HEK293 (cell line): ENCODE measurements at regions not wholly inside any gene's neighbourhood (a gene's known extent, or its start where the extent isn't known, plus 50 kb on each side); places are given as distances from the start of the nearest gene placed in this dataset.

Experiments
- CTCF ChIA-PET: fragments of 350-600 bp; formaldehyde crosslinking; extraction: SDS; loops from one replicate; lab custom pipeline; 2021; ENCODE audit warnings: antibody characterized with exemption; lab: Yijun Ruan, JAX
- POLR2A ChIA-PET: fragments of 300-600 bp; formaldehyde crosslinking; extraction: SDS; loops from one replicate; lab custom pipeline; 2020; ENCODE audit warnings: antibody characterized with exemption, inconsistent platforms; lab: Yijun Ruan, JAX
- H3K27ac ChIP-seq: fragments of 200-500 bp; sonication (Bioruptor generic); 2 replicates; pipeline ENCODE4 v1.5.1; 2014; ENCODE audit warnings: low read depth, low read length, control low read depth, inconsistent platforms; ENCODE audit errors: extremely low read depth
- H3K36me3 ChIP-seq, 2 experiments: fragments of 200-500 bp in 1 of 2; sonication (Bioruptor generic) in 1 of 2; 1 replicate in 1 of 2; 2 replicates in 1 of 2; pipeline ENCODE4 v1.5.1; 2014 to 2017; ENCODE audit warnings: inconsistent platforms in 2 of 2, low read length in 2 of 2; ENCODE audit not compliant: control insufficient read depth in 2 of 2, insufficient read depth in 1 of 2
- H3K4me1 ChIP-seq: fragments of 200-500 bp; sonication (Bioruptor generic); 2 replicates; pipeline ENCODE4 v1.5.1; 2014; ENCODE audit warnings: mild to moderate bottlenecking, low read length, inconsistent platforms; ENCODE audit not compliant: control insufficient read depth, insufficient read depth
- H3K4me3 ChIP-seq: 2 replicates; pipeline ENCODE4 v1.5.1; 2011; ENCODE audit warnings: low read depth, mild to moderate bottlenecking, control low read depth, low read length, moderate library complexity
- H3K9me3 ChIP-seq: fragments of 200-500 bp; sonication (Bioruptor generic); 2 replicates; pipeline ENCODE4 v1.5.1; 2014; ENCODE audit warnings: low read depth, low read length, inconsistent platforms; ENCODE audit not compliant: control insufficient read depth, insufficient read depth
- GFI1B ChIP-seq: fragments of 450-650 bp; formaldehyde crosslinking; IDR thresholded peaks from 2 replicates; pipeline ENCODE4 v1.5.1; 2016; ENCODE audit warnings: missing biosample characterization, missing genetic modification characterization
- IKZF3 ChIP-seq: fragments of 450-650 bp; IDR thresholded peaks from 2 replicates; pipeline ENCODE4 v1.5.0; 2018; ENCODE audit warnings: missing biosample characterization, mild to moderate bottlenecking, missing genetic modification characterization, moderate library complexity
- ZFP41 ChIP-seq: fragments of 450-650 bp; formaldehyde crosslinking; IDR thresholded peaks from 2 replicates; pipeline ENCODE4 v1.5.1; 2016; ENCODE audit warnings: missing biosample characterization, missing genetic modification characterization, borderline replicate concordance
- ZNF221 ChIP-seq: fragments of 450-650 bp; formaldehyde crosslinking; IDR thresholded peaks from 2 replicates; pipeline ENCODE4 v1.5.1; 2017; ENCODE audit warnings: missing biosample characterization, missing genetic modification characterization, borderline replicate concordance
- ZNF324 ChIP-seq: fragments of 450-650 bp; formaldehyde crosslinking; IDR thresholded peaks from 2 replicates; pipeline ENCODE4 v1.5.1; 2016; ENCODE audit warnings: missing biosample characterization, missing genetic modification characterization
- ZNF433 ChIP-seq: fragments of 450-650 bp; formaldehyde crosslinking; IDR thresholded peaks from 2 replicates; pipeline ENCODE4 v1.5.1; 2016; ENCODE audit warnings: missing biosample characterization, missing genetic modification characterization, low read depth
- ZNF677 ChIP-seq: fragments of 450-650 bp; IDR thresholded peaks from 2 replicates; pipeline ENCODE4 v1.5.0; 2018; ENCODE audit warnings: missing biosample characterization, mild to moderate bottlenecking, missing genetic modification characterization, moderate library complexity
- ZNF768 ChIP-seq: fragments of 450-650 bp; formaldehyde crosslinking; IDR thresholded peaks from 2 replicates; pipeline ENCODE4 v1.5.1; 2018; ENCODE audit warnings: missing biosample characterization, mild to moderate bottlenecking, missing genetic modification characterization
- ZNF830 ChIP-seq: fragments of 450-650 bp; IDR thresholded peaks from 2 replicates; pipeline ENCODE4 v1.5.0; 2018; ENCODE audit warnings: missing biosample characterization, missing genetic modification characterization, low read depth, mild to moderate bottlenecking, moderate library complexity
- TF ChIP-seq, protein P1 (sequence below): fragments of 450-650 bp; IDR thresholded peaks from 2 replicates; pipeline ENCODE4 v1.5.1; 2018; ENCODE audit warnings: missing biosample characterization, missing genetic modification characterization
- TF ChIP-seq, protein P2 (sequence below): fragments of 450-650 bp; formaldehyde crosslinking; IDR thresholded peaks from 2 replicates; pipeline ENCODE4 v1.5.1; 2016; ENCODE audit warnings: missing biosample characterization, missing genetic modification characterization
- TF ChIP-seq, protein P3 (sequence below): IDR thresholded peaks from 2 replicates; pipeline ENCODE4 v1.6.1; 2011; ENCODE audit warnings: mild to moderate bottlenecking, low read depth, low read length, borderline replicate concordance
- TF ChIP-seq, protein P4 (sequence below): fragments of 450-650 bp; formaldehyde crosslinking; IDR thresholded peaks from 2 replicates; pipeline ENCODE4 v1.5.1; 2016; ENCODE audit warnings: missing biosample characterization, missing genetic modification characterization
- TF ChIP-seq, protein P5 (sequence below): fragments of 450-650 bp; formaldehyde crosslinking; IDR thresholded peaks from 2 replicates; pipeline ENCODE4 v1.5.1; 2017; ENCODE audit warnings: missing biosample characterization, mild to moderate bottlenecking, missing genetic modification characterization, moderate library complexity
- TF ChIP-seq, protein P6 (sequence below): fragments of 450-650 bp; formaldehyde crosslinking; IDR thresholded peaks from 2 replicates; pipeline ENCODE4 v1.5.1; 2017; ENCODE audit warnings: missing biosample characterization, missing genetic modification characterization
- TF ChIP-seq, protein P7 (sequence below): fragments of 450-650 bp; formaldehyde crosslinking; IDR thresholded peaks from 2 replicates; pipeline ENCODE4 v1.5.1; 2016; ENCODE audit warnings: missing biosample characterization, missing genetic modification characterization, borderline replicate concordance

DNA sequence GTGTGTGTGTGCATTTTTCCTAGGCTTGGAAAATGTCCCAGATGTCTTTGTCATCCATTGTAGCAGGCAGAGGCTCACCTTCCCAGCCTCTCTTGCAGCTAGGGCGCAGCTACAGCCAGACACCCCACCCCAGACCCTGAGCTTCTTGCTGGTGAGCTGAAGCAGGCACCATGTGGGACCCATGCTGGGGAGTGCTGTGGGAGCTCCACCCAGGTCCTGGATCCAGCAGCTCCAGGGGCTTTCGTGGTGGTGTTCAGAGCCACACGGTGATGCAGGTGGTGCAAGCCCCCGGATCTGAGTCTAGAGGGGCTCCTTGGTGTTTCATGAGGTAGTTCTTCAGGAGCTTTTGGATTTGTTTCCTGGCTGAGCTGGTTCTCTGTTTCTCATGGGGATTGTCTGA is 56.0 kb upstream of the ZFP64 start (continued):
- no peak for TF ChIP-seq ZNF433 (tag by site-specific recombination)

DNA sequence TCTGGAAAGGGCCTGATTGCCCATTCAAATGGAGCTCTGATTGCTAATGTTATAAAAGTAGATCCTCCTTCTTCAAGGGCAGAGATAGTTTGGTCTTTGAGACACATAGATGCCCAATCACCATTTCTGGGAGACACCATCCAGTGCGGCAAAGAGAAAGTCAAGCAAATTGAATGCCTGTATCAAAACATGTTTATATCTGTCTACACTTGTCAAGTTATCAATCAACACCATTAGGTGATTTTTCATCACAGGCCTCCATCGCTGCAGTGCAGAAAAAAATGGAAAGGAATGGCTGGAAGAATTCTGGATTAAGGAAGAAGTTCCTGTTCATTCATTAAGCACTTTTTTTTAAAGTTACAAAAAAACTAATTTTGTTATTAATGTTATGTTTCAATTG is 54.8 kb upstream of the ZFP64 start:
- no peaks in the 10 kb centered on the region for H3K36me3 ChIP-seq
- no peak overlapping the region for H3K4me3 ChIP-seq
- ChIA-PET POLR2A (interaction anchor here (0.5 kb wide), 1 partner anchor 1305 kb away, joined by 3 read pairs; no protein-coding TSS in a partner anchor), CTCF (interaction anchor here (0.6 to 1.6 kb wide), 2 partner anchors 1273 to 1301 kb away, joined by 4 read pairs; no protein-coding TSS in a partner anchor)
- H3K27ac ChIP-seq, result no peak overlapping the region
- no peaks in the 10 kb centered on the region for H3K4me1 ChIP-seq
- H3K9me3 ChIP-seq, result no peaks in the 10 kb centered on the region
- TF ChIP-seq, protein P1, sequence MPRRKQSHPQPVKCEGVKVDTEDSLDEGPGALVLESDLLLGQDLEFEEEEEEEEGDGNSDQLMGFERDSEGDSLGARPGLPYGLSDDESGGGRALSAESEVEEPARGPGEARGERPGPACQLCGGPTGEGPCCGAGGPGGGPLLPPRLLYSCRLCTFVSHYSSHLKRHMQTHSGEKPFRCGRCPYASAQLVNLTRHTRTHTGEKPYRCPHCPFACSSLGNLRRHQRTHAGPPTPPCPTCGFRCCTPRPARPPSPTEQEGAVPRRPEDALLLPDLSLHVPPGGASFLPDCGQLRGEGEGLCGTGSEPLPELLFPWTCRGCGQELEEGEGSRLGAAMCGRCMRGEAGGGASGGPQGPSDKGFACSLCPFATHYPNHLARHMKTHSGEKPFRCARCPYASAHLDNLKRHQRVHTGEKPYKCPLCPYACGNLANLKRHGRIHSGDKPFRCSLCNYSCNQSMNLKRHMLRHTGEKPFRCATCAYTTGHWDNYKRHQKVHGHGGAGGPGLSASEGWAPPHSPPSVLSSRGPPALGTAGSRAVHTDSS (tag by site-specific recombination), result no peak
- TF ChIP-seq ZNF677 (tag by site-specific recombination) (no peak), ZNF324 (tag by site-specific recombination) (no peak), ZNF830 (tag by site-specific recombination) (no peak), ZNF768 (tag by site-specific recombination) (no peak), IKZF3 (tag by site-specific recombination) (no peak), ZFP41 (tag by site-specific recombination) (no peak), GFI1B (no peak), ZNF221 (no peak)
- TF ChIP-seq, protein P2, sequence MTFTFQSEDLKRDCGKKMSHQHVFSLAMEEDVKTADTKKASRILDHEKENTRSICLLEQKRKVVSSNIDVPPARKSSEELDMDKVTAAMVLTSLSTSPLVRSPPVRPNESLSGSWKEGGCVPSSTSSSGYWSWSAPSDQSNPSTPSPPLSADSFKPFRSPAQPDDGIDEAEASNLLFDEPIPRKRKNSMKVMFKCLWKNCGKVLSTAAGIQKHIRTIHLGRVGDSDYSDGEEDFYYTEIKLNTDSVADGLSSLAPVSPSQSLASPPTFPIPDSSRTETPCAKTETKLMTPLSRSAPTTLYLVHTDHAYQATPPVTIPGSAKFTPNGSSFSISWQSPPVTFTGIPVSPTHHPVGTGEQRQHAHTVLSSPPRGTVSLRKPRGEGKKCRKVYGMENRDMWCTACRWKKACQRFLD, result no peak
- TF ChIP-seq, protein P3, sequence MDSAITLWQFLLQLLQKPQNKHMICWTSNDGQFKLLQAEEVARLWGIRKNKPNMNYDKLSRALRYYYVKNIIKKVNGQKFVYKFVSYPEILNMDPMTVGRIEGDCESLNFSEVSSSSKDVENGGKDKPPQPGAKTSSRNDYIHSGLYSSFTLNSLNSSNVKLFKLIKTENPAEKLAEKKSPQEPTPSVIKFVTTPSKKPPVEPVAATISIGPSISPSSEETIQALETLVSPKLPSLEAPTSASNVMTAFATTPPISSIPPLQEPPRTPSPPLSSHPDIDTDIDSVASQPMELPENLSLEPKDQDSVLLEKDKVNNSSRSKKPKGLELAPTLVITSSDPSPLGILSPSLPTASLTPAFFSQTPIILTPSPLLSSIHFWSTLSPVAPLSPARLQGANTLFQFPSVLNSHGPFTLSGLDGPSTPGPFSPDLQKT, result no peak
- TF ChIP-seq, protein P4, sequence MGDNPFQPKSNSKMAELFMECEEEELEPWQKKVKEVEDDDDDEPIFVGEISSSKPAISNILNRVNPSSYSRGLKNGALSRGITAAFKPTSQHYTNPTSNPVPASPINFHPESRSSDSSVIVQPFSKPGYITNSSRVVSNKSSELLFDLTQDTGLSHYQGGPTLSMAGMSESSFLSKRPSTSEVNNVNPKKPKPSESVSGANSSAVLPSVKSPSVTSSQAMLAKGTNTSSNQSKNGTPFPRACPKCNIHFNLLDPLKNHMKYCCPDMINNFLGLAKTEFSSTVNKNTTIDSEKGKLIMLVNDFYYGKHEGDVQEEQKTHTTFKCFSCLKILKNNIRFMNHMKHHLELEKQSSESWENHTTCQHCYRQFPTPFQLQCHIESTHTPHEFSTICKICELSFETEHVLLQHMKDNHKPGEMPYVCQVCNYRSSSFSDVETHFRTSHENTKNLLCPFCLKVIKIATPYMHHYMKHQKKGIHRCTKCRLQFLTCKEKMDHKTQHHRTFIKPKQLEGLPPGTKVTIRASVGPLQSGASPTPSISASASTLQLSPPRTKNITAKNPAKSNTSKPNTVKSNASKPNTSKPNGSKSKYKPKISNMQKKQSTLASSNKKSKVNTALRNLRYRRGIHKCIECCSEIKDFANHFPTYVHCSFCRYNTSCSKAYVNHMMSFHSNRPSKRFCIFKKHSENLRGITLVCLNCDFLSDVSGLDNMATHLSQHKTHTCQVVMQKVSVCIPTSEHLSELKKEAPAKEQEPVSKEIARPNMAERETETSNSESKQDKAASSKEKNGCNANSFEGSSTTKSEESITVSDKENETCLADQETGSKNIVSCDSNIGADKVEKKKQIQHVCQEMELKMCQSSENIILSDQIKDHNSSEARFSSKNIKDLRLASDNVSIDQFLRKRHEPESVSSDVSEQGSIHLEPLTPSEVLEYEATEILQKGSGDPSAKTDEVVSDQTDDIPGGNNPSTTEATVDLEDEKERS, result no peak
- TF ChIP-seq, protein P5, sequence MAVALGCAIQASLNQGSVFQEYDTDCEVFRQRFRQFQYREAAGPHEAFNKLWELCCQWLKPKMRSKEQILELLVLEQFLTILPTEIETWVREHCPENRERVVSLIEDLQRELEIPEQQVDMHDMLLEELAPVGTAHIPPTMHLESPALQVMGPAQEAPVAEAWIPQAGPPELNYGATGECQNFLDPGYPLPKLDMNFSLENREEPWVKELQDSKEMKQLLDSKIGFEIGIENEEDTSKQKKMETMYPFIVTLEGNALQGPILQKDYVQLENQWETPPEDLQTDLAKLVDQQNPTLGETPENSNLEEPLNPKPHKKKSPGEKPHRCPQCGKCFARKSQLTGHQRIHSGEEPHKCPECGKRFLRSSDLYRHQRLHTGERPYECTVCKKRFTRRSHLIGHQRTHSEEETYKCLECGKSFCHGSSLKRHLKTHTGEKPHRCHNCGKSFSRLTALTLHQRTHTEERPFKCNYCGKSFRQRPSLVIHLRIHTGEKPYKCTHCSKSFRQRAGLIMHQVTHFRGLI (tag by site-specific recombination), result no peak
- TF ChIP-seq, protein P6, sequence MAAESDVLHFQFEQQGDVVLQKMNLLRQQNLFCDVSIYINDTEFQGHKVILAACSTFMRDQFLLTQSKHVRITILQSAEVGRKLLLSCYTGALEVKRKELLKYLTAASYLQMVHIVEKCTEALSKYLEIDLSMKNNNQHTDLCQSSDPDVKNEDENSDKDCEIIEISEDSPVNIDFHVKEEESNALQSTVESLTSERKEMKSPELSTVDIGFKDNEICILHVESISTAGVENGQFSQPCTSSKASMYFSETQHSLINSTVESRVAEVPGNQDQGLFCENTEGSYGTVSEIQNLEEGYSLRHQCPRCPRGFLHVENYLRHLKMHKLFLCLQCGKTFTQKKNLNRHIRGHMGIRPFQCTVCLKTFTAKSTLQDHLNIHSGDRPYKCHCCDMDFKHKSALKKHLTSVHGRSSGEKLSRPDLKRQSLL, result no peak
- TF ChIP-seq, protein P7, sequence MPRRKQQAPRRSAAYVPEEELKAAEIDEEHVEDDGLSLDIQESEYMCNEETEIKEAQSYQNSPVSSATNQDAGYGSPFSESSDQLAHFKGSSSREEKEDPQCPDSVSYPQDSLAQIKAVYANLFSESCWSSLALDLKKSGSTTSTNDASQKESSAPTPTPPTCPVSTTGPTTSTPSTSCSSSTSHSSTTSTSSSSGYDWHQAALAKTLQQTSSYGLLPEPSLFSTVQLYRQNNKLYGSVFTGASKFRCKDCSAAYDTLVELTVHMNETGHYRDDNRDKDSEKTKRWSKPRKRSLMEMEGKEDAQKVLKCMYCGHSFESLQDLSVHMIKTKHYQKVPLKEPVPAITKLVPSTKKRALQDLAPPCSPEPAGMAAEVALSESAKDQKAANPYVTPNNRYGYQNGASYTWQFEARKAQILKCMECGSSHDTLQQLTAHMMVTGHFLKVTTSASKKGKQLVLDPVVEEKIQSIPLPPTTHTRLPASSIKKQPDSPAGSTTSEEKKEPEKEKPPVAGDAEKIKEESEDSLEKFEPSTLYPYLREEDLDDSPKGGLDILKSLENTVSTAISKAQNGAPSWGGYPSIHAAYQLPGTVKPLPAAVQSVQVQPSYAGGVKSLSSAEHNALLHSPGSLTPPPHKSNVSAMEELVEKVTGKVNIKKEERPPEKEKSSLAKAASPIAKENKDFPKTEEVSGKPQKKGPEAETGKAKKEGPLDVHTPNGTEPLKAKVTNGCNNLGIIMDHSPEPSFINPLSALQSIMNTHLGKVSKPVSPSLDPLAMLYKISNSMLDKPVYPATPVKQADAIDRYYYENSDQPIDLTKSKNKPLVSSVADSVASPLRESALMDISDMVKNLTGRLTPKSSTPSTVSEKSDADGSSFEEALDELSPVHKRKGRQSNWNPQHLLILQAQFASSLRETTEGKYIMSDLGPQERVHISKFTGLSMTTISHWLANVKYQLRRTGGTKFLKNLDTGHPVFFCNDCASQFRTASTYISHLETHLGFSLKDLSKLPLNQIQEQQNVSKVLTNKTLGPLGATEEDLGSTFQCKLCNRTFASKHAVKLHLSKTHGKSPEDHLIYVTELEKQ, result no peak
